ENCODE measurements at regions not wholly inside any gene's neighbourhood (a gene's known extent, or its start where the extent isn't known, plus 50 kb on each side); places are given as distances from the start of the nearest gene placed in this dataset.

DNA sequence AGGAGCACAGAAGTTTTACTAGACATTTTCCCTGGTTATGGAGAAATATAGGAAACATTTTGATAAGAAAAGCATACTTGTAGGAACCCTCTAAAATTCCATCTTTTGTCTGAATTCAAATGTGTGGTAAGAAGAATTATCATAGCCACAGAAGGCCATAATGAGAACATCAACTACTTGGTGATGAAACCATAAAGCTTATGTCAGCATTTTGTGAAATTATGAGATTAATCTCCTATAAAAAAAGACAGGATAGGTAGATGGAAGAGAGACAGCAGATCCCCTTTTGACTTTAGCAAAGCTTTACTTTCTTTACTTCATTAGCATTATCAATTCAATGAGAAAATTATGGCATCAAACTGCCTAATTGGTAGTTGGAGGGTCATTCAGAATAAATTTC, 697.0 kb downstream of the IGSF11 start:
- TF ChIP-seq POLR2A (IDR thresholded peaks at IDR 0.05): no peak
- TF ChIP-seq CTCF (IDR thresholded peaks at IDR 0.05): no peak

All from lower leg skin (tissue), 3 donors.